Islet precursor cell (in vitro differentiated cells): ENCODE measurements at regions not wholly inside any gene's neighbourhood (a gene's known extent, or its start where the extent isn't known, plus 50 kb on each side); places are given as distances from the start of the nearest gene placed in this dataset.
"Not testable (repeated sequence)": the region's sequence is repeated elsewhere in the genome, so short reads cannot be mapped to it uniquely, and the experiment has no call there.

Source experiments
- DNase-seq: peaks from one replicate; pipeline ENCODE4 v3.0.0-alpha.2; 2018

DNA sequence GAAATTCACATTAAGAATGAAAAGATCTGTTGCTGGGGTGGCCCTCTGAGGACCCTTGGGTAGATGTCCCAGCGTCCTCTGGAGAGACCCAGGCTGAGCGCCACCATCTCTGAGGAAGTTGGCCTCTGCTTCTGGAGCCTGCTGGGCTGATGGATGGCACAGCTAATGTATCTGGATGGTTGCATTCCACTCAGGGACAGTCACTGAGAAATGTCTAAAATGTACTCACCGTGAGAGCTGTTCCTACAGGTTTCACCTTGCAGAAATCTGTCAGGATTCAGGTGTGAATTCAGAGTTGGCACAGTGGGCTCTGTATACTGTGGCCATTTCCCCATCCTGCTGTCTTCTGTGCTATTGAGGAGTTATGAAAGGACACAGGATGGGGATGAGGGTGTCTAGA, 247.2 kb downstream of the AACS start:
- DNase-seq, result no peak

DNA sequence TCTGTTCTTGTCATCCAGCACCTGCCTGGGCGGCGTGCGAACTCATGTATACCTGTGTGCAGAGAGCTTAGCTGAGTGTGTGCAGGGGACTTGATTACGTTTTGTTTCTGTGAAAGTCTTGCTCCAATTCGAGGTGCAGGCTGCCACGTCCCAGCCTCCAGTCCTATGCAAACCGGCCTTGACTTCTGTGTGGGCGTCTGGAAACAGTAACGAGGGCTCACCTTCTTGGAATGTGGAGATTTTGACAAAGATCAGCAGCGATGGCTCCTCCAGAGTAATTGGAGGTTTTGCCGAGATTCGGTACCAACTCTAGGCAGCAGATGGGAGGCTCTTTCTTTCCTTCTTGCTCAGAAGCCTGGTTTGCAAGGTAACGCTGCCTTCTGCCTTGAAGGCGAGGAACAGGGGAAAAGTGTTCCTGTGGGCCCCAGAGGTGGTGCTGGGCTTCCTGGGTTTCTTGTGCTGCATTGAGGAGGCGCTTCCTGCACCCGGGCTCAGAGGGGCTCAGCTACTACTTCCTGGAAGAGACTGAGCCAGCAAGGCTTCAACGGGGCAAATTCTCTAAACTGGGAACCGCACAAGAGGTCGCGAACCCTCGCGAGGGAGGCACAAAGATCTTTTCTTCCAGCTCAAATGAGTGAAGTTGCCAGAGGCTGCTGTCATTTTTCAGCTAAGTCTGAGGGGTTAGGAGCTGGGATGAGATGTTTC, 249.0 kb downstream of the AACS start:
- peak; percentile 79 for DNase-seq

DNA sequence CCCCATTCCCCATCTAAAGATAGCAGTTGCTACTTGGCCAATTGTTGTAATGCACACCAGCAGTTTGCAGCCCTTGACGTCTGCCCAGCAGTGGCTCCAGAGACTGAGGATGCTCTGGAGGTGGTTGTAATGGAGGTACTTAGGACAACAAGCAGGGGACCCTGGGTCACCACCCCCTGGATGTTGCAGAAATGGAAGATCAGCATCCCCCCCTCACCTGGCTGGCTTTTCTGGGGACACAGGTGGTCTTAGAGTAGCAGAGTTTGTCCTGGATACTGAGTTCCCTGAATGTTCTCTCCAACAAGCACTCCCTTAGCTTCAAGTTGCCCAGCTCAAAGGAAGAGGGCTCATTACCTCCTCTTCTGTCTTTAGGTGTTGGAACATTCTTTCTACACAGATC, 250.5 kb downstream of the AACS start:
- DNase-seq, result peak; percentile 40

DNA sequence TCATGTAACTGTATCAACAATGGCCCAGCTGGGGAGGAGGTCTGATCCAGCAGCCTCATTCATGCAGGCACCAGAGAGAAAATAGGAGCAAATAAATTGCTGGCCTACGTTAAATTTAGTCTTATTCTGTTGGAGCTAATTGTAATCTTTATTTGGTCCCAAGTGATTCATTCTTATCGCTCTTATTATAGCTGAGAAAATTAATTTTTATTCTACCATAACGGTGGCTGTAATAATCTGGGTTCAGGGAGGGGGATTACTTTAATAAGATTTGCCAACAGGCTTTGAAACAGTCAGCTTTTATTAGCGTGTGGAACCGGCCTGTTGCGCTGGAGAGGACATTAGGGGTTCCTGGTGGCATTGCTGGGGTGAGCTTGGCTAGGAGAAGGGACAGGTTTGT, 254.9 kb downstream of the AACS start:
- DNase-seq, result no peak

DNA sequence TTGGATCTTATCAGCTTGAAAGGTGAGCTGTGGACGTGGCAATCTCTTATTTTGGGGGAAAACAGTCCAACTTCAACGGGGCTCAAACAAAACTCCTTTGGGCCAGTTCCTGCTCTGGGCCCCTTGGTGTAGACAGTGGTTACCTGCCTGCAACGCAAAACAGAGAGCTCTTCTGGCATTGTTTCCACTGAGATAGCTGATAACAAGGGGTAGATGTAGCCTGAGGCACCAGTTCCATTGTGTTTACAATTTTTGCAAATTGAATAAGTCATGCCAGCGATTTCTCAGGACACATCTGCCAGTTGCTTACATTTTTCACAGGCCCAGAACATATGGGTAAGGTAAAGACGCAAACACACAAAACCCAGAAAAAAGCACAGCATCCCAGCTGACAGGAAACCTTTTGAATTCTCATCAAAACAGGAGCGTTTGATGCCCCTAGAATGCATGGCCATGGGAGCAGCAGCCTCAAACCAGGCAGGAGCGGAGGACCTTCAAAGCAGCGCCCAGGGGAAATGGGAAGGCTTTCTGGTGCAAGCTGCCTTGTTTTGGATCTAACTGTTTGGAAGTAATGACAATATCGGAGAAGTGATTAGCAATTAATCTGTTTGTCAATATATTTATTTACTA, 259.7 kb downstream of the AACS start:
- peak; percentile 55 for DNase-seq

DNA sequence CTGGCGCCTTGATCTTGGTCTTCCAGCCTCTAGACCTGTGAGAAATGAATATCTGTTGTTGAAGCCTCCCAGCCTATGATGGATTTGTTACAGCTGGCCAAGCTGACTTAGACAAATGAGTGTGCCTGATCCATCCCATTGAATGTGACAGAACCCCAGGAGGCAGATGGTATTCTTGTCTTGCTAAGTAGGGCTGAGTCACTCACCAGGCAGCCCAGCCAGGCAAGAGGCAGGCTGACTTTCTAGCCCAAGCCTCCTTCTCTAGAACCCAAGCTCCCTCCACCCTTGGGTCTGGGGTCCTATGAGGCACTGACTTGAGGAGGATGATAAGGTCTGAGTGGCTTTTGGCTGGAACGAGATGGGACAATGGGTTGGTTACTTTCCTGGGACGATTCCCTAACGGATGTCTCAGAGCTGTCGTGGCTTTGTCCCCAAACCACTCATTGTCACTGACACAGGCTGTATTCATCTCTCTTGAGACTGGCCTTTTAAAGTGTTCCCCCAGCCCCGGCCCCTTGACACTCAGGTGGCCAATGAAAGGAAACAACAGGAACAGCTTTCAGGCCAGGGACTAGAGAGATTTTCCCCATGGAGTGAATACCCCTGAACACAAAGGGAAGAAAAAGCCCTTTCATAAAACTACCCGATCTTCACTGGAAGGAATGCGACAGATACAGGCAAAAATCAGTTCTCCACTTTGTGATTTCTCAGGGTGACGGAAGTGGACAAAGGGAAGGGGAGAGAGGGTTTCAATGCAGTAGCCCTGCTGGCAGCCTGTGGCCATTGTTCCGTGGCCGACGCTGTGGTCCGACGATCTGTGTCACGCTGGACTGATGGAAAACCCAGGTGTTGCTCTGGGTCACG, 264.2 kb downstream of the AACS start:
- peak; percentile 88 for DNase-seq

DNA sequence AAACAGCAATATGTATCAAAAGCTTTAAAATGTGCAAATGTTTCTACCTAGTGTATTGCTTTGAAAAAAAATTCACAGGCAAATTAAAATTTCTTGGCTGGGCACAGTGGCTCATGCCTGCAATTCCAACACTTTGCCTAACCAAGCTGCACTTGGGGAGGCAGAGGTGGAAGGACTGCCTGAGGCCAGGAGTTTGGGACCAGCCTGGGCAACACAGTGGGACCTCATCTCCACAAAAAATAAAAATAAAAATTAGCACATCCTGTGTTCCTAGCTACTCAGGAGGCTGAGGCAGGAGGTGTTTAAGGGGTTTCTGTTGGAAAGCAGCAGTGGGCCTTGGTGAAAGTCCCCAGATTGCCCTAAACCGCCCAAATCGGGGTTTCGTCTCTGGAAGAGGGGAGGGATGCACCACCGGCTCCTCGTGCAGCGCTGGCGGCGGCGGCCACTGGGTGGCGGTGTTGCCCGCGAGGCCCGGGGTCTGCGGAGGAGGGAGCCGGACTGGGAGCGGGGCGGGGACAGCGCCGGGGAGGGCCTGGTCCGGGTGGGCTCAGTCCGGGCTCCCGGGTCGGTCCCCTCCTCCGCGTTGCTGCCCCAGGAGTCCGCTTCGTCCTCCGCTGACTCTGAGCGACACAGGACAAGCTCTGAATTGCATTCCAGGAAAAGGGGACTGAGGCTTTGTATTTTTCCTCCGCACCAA, 265.6 kb downstream of the AACS start:
- DNase-seq, result peak; percentile 93

DNA sequence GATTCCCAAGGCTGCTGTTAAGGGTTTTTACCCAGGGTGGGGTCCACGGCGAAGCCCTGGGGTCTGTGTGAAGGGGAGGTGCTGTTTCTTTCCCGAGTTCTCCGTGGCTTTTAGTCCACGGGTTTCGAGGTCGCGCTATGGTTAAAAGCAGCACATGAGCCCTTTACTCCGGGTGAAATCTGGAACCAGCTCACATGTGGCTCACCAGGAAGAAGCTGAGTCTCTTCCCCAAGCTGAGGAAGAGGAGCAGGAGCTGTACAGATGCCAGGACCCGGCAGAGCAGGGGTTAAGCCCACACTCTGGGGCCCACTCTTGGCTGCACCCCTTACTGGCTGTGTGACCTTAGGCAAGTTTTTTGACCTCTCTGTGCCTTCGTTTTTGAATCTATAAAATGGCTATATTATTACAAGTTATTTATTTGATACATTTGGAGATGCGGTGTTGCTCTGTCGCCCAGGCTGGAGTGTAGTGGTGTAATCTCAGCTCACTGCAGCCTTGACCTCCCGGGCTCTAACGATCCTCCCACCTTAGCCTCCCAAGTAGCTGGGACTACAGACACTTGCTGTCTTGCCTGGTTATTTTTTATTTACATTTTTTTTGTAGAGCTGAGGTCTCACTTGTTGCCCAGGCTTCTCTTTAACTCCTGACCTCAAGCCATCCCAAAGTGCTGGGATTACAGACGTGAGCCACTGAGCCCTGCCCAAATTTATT, 266.3 kb downstream of the AACS start:
- no peak for DNase-seq

DNA sequence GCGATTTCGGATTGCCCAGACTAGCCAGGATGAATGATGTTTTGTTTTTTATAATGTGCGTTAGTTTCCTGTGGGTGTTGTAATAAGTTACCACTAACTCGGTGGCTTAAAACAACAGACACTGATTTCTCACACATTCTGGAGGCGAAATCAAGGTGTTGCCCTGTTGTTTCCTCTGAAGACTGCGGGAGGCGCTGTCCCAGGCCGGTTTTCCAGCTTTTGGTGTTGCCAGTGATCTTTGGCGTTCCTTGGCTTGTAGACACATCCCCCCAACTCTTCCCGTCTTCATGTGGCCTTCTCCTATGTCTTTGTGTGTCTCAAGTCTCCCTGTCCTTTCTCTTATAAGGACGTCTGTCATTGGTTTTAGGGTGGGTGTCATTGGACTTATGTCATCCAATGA, 267.7 kb downstream of the AACS start:
- DNase-seq, result no peak

DNA sequence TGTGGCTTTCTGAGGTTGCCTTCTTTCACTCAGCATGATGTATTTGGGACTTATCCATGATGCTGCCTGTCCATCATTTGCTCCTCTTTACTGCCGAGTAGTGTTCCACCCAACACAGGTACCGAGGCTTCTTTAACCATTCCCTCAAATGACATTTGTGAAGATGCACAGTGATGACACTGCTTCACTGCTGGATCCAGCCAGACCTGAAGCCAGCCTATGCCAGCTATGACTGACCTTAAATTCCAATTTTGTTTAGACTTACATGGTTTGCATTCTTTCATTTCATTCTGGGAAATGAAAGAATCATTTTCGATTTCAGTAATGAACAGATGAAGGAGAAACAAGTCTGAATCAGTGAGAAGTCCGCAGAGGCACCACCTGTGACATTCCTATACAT, 271.0 kb downstream of the AACS start:
- no peak for DNase-seq

DNA sequence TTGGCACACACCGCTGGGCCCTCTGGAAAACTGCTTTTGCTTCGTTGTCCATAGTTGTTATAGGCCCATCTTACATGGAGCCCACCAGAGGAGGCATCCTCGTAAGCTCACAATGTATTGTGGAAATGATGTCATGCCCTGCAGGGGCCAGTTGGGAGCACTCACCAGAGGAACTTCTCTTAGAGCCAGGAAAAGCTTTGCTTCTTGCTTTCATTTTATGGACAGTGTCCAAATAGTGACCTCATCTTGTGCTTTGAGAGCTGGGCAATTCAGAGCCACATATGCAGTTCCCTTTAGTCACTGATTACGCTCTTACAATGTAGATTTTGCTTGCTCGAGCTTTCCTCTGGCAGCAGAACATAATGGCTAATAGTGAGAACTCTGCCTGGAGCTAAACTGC, 275.6 kb downstream of the AACS start:
- no peak for DNase-seq

DNA sequence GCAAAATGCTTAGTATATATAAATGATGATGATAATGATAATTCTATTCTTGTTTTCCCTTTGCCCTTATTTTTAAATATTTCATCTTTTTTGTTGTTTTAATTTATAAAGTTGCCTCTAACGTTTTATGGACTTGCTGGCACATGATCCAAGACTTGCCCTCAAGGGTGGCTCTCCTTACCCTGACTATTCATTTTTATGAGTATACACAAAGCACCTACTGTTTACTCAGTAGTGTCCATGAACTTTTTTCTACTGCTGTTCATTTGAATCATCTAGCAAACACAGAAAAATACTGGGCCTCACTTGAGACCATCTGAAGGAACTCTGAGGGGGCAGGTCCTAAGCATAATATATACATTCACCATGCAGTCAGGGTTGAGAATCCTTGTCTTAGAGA, 276.2 kb downstream of the AACS start:
- DNase-seq, result no peak

DNA sequence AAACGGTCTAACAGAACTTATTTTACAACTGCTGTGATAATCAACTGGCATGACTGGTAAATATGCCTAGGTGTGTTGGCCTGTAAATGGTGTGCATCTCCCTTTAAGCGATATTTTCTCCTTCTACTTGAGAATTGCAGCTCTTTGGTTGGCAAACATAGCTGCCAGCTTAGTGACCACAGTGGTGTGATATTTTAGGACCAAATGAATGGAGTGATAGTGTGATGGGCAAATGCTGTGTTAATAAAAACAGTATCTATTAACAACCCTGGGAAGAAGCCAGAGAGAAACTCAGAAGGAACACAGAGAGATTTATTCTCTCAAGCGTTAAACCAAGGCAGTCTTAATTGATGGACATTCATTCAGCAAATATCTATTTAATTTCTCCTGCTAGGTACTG, 278.4 kb downstream of the AACS start:
- no peak for DNase-seq

DNA sequence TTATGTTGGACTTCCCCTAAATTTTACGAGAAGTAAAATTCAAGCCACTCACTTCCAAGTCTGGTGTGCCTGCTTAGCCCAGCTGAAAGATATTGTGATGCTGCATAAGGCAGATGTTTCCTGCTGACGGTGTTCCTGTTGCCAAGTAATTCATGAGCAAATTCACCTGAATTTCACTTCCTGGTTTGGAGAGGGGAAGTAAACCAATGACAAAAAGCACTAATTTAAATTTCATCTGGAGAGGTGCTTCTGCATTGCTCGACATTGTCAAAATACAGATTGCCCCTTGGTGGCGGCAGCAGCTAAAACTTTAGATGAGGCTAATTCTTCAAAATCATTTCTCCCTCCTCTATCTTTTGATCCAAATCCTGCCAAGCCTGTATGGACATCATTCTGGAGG, 281.1 kb downstream of the AACS start:
- no peak for DNase-seq

DNA sequence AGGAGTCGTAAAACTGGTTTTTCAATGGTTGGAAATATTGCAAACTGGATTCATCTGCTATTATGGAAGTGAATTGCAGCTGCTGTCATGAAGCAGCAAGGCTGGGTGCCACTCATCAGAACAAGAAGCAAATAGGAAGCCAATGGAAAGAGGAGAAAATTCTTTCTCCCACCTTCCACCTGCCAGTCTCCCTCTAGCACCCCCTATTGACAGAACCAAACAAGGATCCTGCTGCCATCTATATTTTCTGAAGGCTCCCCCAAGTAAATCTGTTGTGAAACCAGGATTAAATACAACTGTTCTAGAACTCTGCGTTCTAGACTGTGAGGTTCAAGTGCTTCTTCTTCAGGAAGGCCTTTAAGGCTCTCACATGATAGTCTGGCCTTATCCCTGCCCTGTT, 286.6 kb downstream of the AACS start:
- no peak for DNase-seq

DNA sequence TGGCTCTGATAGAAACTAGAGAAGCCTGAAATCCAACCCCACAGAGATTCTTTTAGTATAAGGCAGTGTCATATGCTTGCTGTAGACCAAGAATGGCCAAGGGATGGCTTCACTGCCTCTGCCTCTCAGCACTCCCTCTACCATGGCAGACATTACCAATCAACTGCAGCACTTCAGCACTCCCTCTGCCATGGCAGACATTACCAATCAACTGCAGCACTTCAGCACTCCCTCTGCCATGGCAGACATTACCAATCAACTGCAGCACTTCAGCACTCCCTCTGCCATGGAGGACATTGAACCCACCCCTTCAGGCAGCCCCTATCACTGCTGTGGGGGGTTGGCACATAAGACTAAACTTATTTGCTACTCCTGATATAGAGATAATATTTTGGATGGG, 287.8 kb downstream of the AACS start:
- not testable (repeated sequence) for DNase-seq

DNA sequence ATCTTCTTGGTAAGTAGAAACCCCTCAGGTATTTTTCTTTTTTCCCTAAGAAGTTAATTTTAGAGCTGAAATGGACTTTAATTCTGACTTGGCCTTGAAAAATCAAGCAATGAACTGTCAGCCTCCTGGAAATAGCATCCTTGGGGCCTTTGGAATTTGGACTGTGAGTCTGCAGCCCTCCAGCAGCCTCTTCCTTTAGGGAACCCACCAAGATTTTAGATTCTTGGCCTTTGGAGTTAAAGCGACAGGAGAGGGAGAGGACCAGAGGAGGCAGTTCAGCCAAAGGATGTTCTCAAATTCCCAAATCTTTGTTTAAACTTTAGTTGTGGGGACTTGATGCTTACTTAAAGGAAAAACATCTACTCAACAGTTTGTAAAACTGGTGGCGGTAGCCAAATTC, 288.6 kb downstream of the AACS start:
- DNase-seq, result no peak

DNA sequence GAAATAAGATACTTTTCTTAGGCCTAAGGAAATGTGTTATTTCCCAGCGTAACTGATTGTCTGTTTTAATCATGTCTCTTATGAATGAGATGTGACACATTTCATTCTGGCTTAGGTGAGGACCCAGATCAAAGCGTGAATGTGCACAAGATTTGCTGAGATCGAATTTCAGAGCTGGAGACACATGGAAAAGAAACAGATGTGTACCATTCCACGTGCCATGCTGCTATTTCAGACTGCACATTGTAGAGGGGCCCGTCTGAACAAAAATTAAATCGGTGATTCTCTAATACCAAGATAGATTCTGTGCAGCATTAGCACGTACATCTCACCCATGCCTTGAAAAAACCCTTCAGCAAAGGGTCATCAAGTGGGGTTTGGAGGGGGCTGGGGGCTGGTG, 290.4 kb downstream of the AACS start:
- no peak for DNase-seq

DNA sequence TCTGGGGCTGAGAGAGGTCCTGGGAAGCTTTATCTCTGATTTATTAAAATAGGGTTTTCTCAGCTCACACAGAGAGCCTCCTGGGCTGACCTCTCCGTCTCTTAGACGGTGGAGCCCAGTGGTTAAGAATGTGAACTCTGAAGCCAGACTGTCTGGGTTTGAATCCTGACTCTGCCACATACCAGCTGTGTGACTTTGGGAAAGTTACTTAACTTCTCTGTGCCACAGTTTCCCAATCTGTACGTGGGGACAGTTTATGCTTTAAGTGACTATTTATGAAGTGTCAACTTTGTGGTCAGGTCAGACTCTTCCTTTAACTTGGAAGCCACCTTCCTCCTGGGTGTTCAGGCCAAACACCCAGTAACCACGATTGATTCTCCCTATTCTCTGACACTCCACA, 290.9 kb downstream of the AACS start:
- no peak for DNase-seq

DNA sequence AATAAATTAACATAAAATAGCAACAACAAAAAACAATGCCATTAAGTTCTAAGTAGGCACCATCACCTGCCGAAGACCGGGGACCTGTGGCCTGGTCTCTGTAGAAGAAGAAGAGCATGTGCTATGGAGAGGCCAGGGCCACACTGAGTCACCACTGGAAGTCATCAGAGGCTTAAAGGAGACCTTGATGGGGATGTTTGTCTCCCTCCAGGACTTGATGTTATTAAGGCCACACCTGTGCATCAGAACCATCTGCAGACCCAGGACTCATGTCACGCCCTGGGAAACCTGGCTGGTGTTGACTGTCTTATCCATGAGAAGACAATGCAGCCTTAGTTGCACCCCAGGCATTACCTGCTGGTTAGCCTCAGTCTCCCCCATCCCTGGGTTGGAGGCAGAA, 292.3 kb downstream of the AACS start:
- no peak for DNase-seq

DNA sequence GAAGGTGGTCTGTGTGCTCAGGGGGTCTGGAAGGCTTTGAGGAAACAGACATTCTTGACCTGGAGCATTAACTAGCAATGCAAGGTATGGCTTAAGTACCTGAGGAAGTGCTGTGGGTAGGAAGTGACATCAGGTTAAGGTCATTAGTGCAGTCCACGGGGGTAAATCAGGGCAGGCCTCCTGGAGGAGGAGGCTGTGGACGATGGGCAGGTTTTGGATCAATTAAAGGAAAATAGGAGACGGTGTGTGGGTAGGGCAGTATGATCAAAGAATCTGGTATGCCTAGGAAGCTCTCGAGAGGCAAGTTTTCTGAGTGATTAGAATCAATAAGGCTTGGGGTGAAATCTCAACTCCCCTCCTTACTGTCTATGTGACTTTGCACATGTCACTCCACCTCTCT, 295.3 kb downstream of the AACS start:
- DNase-seq, result no peak

DNA sequence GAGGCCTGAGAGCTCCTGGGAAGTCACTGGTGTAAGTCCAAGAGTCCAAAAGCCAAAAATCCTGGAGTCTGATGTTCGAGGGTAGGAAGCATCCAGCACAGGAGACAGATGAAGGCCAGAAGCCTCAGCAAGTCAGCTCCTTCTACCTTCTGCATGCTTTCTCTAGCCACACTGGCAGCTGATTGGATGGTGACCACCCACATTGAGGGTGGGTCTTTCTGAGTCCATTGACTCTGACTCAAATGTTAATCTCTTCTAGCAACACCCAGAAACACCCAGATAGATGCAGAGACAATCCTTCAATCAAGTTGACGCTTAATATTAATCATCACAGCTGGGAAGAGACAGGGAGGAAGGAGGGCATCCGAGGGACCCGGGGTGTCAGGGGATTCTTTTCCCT, 305.8 kb downstream of the AACS start:
- no peak for DNase-seq

DNA sequence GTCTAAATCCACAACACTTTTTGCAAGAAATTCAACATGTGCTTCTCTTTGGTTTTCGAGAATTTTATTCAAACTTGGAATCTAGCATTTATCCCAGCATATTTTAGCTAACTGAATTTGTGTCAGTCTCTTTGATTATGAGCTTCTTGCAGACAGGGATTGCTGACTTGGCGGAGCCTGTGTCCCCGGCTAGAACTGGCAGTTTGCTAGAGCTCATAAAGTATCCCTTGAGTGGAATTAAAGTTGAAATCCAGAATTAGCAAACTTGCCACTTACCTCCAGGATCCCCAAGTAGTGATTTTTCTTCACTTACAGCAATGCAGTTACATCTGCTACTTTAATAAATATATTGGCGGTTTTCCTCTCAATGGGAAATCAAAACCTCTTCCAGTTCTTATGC, 306.9 kb downstream of the AACS start:
- no peak for DNase-seq
